PC-9 (cell line): ENCODE measurements at regions not wholly inside any gene's neighbourhood (a gene's known extent, or its start where the extent isn't known, plus 50 kb on each side); places are given as distances from the start of the nearest gene placed in this dataset.

Experiments used
- EZH2 ChIP-seq: fragments of 200-600 bp; sonication (generic); IDR thresholded peaks from 2 replicates; pipeline ENCODE4 v1.8.0; 2017; ENCODE audit warnings: antibody characterized with exemption, low read depth
- TF ChIP-seq, protein P1 (sequence below): fragments of 200-600 bp; sonication (generic); conservative IDR thresholded peaks from 2 replicates; pipeline ENCODE4 v1.6.1; 2017; ENCODE audit warnings: mixed run types, antibody characterized with exemption, mild to moderate bottlenecking, moderate library complexity

DNA sequence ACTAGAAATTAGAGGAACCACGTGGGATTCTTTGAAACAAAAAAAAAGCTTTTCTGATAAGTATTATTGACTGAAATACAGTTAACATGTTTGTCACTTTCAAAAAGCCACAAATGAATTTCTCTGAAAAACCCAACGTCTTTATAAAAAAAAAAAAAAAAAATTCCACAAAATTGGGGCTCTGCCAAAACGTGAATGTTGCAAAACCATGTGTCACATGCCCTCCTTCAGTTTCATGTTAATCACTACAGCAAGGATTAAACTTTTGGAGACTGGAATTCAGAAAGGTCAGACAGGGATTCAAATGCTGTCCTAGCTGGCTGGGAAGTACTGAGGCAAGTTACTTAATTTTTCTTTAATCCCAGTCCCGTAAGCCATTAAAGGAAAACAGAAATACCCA lies 278.0 kb upstream of the KLF14 start:
- TF ChIP-seq, protein P1, sequence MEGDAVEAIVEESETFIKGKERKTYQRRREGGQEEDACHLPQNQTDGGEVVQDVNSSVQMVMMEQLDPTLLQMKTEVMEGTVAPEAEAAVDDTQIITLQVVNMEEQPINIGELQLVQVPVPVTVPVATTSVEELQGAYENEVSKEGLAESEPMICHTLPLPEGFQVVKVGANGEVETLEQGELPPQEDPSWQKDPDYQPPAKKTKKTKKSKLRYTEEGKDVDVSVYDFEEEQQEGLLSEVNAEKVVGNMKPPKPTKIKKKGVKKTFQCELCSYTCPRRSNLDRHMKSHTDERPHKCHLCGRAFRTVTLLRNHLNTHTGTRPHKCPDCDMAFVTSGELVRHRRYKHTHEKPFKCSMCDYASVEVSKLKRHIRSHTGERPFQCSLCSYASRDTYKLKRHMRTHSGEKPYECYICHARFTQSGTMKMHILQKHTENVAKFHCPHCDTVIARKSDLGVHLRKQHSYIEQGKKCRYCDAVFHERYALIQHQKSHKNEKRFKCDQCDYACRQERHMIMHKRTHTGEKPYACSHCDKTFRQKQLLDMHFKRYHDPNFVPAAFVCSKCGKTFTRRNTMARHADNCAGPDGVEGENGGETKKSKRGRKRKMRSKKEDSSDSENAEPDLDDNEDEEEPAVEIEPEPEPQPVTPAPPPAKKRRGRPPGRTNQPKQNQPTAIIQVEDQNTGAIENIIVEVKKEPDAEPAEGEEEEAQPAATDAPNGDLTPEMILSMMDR: no peak
- no peak for TF ChIP-seq EZH2
